GM21723 (cell line): ENCODE measurements at regions not wholly inside any gene's neighbourhood (a gene's known extent, or its start where the extent isn't known, plus 50 kb on each side); places are given as distances from the start of the nearest gene placed in this dataset.

Source experiments
- ATAC-seq: cut with Tn5 transposase; IDR thresholded peaks from one replicate; pipeline ENCODE4 v1.9.1; 2021; ENCODE audit warnings: mild to moderate bottlenecking, moderate library complexity; ENCODE audit not compliant: unreplicated experiment

- ATAC-seq = peak; percentile 52
Measured at GRCh38 chr7:32347244-32347828, 142.8 kb downstream of the LSM5 start.

GRCh38 chr7:32346253-32346652 lies 143.9 kb downstream of the LSM5 start:
- no peak for ATAC-seq

GRCh38 chr7:32336726-32337125 lies 153.5 kb downstream of the LSM5 start:
- ATAC-seq = no peak

GRCh38 chr7:32335107-32335506 lies 155.1 kb downstream of the LSM5 start:
- ATAC-seq = no peak

- no peak for ATAC-seq
Measured at GRCh38 chr7:32330602-32331001, 159.6 kb downstream of the LSM5 start.

GRCh38 chr7:32326078-32326477 lies 164.1 kb downstream of the LSM5 start:
- ATAC-seq = no peak

GRCh38 chr7:32323712-32324111 lies 166.5 kb downstream of the LSM5 start:
- ATAC-seq = no peak

GRCh38 chr7:32319012-32319382 lies 171.2 kb downstream of the LSM5 start:
- ATAC-seq = no peak

GRCh38 chr7:32318300-32319011 lies 171.7 kb downstream of the LSM5 start:
- no peak for ATAC-seq

GRCh38 chr7:32316839-32317238 lies 173.3 kb downstream of the LSM5 start:
- no peak for ATAC-seq

- ATAC-seq = no peak
Measured at GRCh38 chr7:32314761-32315160, 175.4 kb downstream of the LSM5 start.

- no peak for ATAC-seq
Measured at GRCh38 chr7:32301427-32301826, 188.8 kb downstream of the LSM5 start.

- no peak for ATAC-seq
Measured at GRCh38 chr7:32299133-32299702, 191.0 kb downstream of the LSM5 start.

GRCh38 chr7:32298408-32299132 lies 191.6 kb downstream of the LSM5 start:
- ATAC-seq = no peak

- ATAC-seq = no peak
Measured at GRCh38 chr7:32293833-32294232, 196.3 kb downstream of the LSM5 start.

- ATAC-seq = no peak
Measured at GRCh38 chr7:32289651-32290414, 200.3 kb downstream of the LSM5 start.

GRCh38 chr7:32285698-32286097 lies 204.5 kb downstream of the LSM5 start:
- no peak for ATAC-seq

- ATAC-seq = no peak
Measured at GRCh38 chr7:32283546-32283945, 206.6 kb downstream of the LSM5 start.

- ATAC-seq = no peak
Measured at GRCh38 chr7:32279500-32279899, 209.3 kb upstream of the PDE1C start.

- ATAC-seq = no peak
Measured at GRCh38 chr7:32275216-32276009, 205.2 kb upstream of the PDE1C start.
